Ovary (tissue), 7 donors: ENCODE measurements at regions not wholly inside any gene's neighbourhood (a gene's known extent, or its start where the extent isn't known, plus 50 kb on each side); places are given as distances from the start of the nearest gene placed in this dataset.
"Not testable (repeated sequence)": the region's sequence is repeated elsewhere in the genome, so short reads cannot be mapped to it uniquely, and the experiment has no call there.

ENCODE experiments used
- DNase-seq, 5 donors: peaks; one replicate each; pipeline ENCODE4 v3.0.0-alpha.2; 2019 to 2020
- H3K27ac ChIP-seq, 2 donors: fragments of 200-600 bp; one replicate each; pipeline versions ENCODE4 v1.5.1 to v1.8.0; 2019 to 2022
- H3K27me3 ChIP-seq: fragments of 200-600 bp; one replicate; pipeline ENCODE4 v1.8.0; 2022
- H3K36me3 ChIP-seq: fragments of 200-600 bp; sonication (generic); one replicate; pipeline ENCODE4 v1.5.1; 2019
- H3K4me1 ChIP-seq: one replicate; pipeline ENCODE4 v1.8.1; 2013; ENCODE audit warnings: mild to moderate bottlenecking, moderate library complexity; ENCODE audit not compliant: insufficient read depth
- H3K4me3 ChIP-seq: fragments of 200-600 bp; sonication (generic); one replicate; pipeline ENCODE4 v1.5.1; 2017
- H3K9me3 ChIP-seq, 2 donors: fragments of 200-600 bp in 1 of 2; sonication (generic) in 1 of 2; one replicate each; pipeline versions ENCODE4 v1.5.1 to v1.8.1; 2013 to 2019; ENCODE audit warnings: mild to moderate bottlenecking in 1 of 2, moderate library complexity in 1 of 2
- CTCF ChIP-seq, 3 donors: fragments of 450-650 bp in 2 of 3; fragments of 200-600 bp in 1 of 3; IDR thresholded peaks; one replicate each; pipeline versions ENCODE4 v1.5.1 to v1.8.0; 2016 to 2022; ENCODE audit warnings: antibody characterized with exemption in 3 of 3, mild to moderate bottlenecking in 1 of 3
- EP300 ChIP-seq: sonication (generic); formaldehyde crosslinking; IDR thresholded peaks from one replicate; pipeline ENCODE4 v1.6.1; 2017; ENCODE audit warnings: antibody characterized with exemption
- POLR2A ChIP-seq: fragments of 450-650 bp; IDR thresholded peaks from one replicate; pipeline ENCODE4 v1.6.1; 2017; ENCODE audit warnings: antibody characterized with exemption, mild to moderate bottlenecking, moderate library complexity
- WGBS, 3 donors: extraction: QIAGEN DNeasy Blood & Tissue Kit in 1 of 3; methylation state at CpG; one replicate each; pipeline versions ENCODE4 v1.1.5 to v1.1.7; 2013 to 2017; 5-methylcytosine and 5-hydroxymethylcytosine counted together
- intact Hi-C, 4 donors: fragments of 100-400 bp; cut with DNase I; formaldehyde crosslinking; loops; one replicate each; pipeline versions ENCODE4 v1.11.0 to v1.15.1; 2022 to 2023
- donor health status: DM: no; HTN: no; CAD: no; lungs with moderate emphysema.
- donor health status: DM: no; HTN: no; CAD: no.
- donor health status: Bipolar disorder and iron deficiency.
- donor health status: DM: no; HTN: no; CAD: no.
- donor health status: DM: yes; HTN: yes; CAD: no.

- DNase-seq: no peak
- H3K9me3 ChIP-seq: no peaks in the 10 kb centered on the region
- H3K4me3 ChIP-seq: no peak overlapping the region
- H3K27me3 ChIP-seq: no peaks in the 10 kb centered on the region
- 61 to 69% (median 66%) methylated on average over 3 of the region's 3 CpGs for WGBS, 3 donors
- no peaks in the 10 kb centered on the region for H3K4me1 ChIP-seq
- H3K36me3 ChIP-seq: no peaks in the 10 kb centered on the region
- intact Hi-C loops: loop anchor here in 1 of 4 donors (10.0 kb wide), 1 partner anchor 345 kb away; no protein-coding TSS in a partner anchor
- TF ChIP-seq CTCF (IDR thresholded peaks at IDR 0.05) (no peak), POLR2A (no peak), EP300 (no peak)
- H3K27ac ChIP-seq: no peak overlapping the region
Observed at GRCh38 chr22:22059291-22060002, 76.9 kb upstream of the TOP3B start.

GRCh38 chr22:22058633-22059290, 76.2 kb upstream of the TOP3B start:
- Histone ChIP-seq H3K27me3 (no peaks in the 10 kb centered on the region), H3K9me3 (no peaks in the 10 kb centered on the region), H3K36me3 (no peaks in the 10 kb centered on the region), H3K4me3 (no peak overlapping the region), H3K27ac (no peak overlapping the region), H3K4me1 (no peaks in the 10 kb centered on the region)
- WGBS, 3 donors: 36 to 42% (median 41%) methylated on average over 4 of the region's 4 CpGs
- DNase-seq: no peak
- intact Hi-C loops: no loop called here
- TF ChIP-seq CTCF (IDR thresholded peaks at IDR 0.05) (no peak), EP300 (no peak)

- intact Hi-C loops: no loop called here
- no peak overlapping the region for H3K4me3 ChIP-seq
- TF ChIP-seq CTCF (IDR thresholded peaks at IDR 0.05) (no peak), POLR2A (no peak), EP300 (no peak)
- no peaks in the 10 kb centered on the region for H3K9me3 ChIP-seq
- no peaks in the 10 kb centered on the region for H3K4me1 ChIP-seq
- no peak overlapping the region for H3K27ac ChIP-seq
- no peaks in the 10 kb centered on the region for H3K27me3 ChIP-seq
- no peak for DNase-seq
- 64 to 79% (median 68%) methylated on average over 5 of the region's 5 CpGs for WGBS, 3 donors
- H3K36me3 ChIP-seq: no peaks in the 10 kb centered on the region
Observed at GRCh38 chr22:22057617-22058378, 75.2 kb upstream of the TOP3B start.

- H3K4me1 ChIP-seq, intact Hi-C loops, H3K4me3 ChIP-seq, H3K27ac ChIP-seq, H3K36me3 ChIP-seq, H3K27me3 ChIP-seq, H3K9me3 ChIP-seq, DNase-seq: not testable (repeated sequence)
- 59 to 67% (median 60%) methylated on average over 14 of the region's 14 CpGs for WGBS, 3 donors
Observed at GRCh38 chr22:22056809-22057594, 74.4 kb upstream of the TOP3B start.

- not testable (repeated sequence) for H3K27ac ChIP-seq, DNase-seq
- 58 to 83% (median 69%) methylated on average over 3 of the region's 3 CpGs for WGBS, 3 donors
Observed at GRCh38 chr22:22052548-22053139, 70.1 kb upstream of the TOP3B start.

GRCh38 chr22:22051032-22051431, 68.4 kb upstream of the TOP3B start:
- H3K27me3 ChIP-seq, intact Hi-C loops, H3K36me3 ChIP-seq, H3K4me3 ChIP-seq, DNase-seq, H3K27ac ChIP-seq, H3K9me3 ChIP-seq, H3K4me1 ChIP-seq: not testable (repeated sequence)
- WGBS, 3 donors: 40 to 58% (median 44%) methylated on average over 2 of the region's 2 CpGs

More at GRCh38 chr22:22052548-22053139, 70.1 kb upstream of the TOP3B start:
- H3K27me3 ChIP-seq, intact Hi-C loops, H3K4me3 ChIP-seq, H3K4me1 ChIP-seq, H3K36me3 ChIP-seq, H3K9me3 ChIP-seq: not testable (repeated sequence)
